GM19240 (cell line): ENCODE measurements at regions not wholly inside any gene's neighbourhood (a gene's known extent, or its start where the extent isn't known, plus 50 kb on each side); places are given as distances from the start of the nearest gene placed in this dataset.

Source experiments
- DNase-seq: peaks from one replicate; pipeline ENCODE4 v3.0.0; 2011; ENCODE audit warnings: low spot score; ENCODE audit not compliant: insufficient read length

GRCh38 chr9:20043461-20043860 is 254.6 kb upstream of the SLC24A2 start:
- no peak for DNase-seq

- DNase-seq, result no peak
Observed at GRCh38 chr9:20043035-20043434, 254.2 kb upstream of the SLC24A2 start.

- no peak for DNase-seq
Observed at GRCh38 chr9:20042128-20042711, 253.4 kb upstream of the SLC24A2 start.

- DNase-seq, result no peak
Observed at GRCh38 chr9:20041697-20042081, 252.9 kb upstream of the SLC24A2 start.

- DNase-seq, result no peak
Observed at GRCh38 chr9:20040991-20041696, 252.3 kb upstream of the SLC24A2 start.

GRCh38 chr9:20037699-20038098 is 248.9 kb upstream of the SLC24A2 start:
- DNase-seq, result no peak

- no peak for DNase-seq
Observed at GRCh38 chr9:20033511-20033910, 244.7 kb upstream of the SLC24A2 start.

- DNase-seq, result no peak
Observed at GRCh38 chr9:20032413-20033006, 243.7 kb upstream of the SLC24A2 start.

- no peak for DNase-seq
Observed at GRCh38 chr9:20031836-20032235, 243.0 kb upstream of the SLC24A2 start.

GRCh38 chr9:20030671-20031070 is 241.8 kb upstream of the SLC24A2 start:
- DNase-seq, result no peak

- no peak for DNase-seq
Observed at GRCh38 chr9:20030221-20030620, 241.4 kb upstream of the SLC24A2 start.

- no peak for DNase-seq
Observed at GRCh38 chr9:20028849-20029231, 240.0 kb upstream of the SLC24A2 start.

GRCh38 chr9:20028192-20028848 is 239.5 kb upstream of the SLC24A2 start:
- DNase-seq, result no peak

GRCh38 chr9:20023961-20024571 is 235.2 kb upstream of the SLC24A2 start:
- DNase-seq, result no peak

- no peak for DNase-seq
Observed at GRCh38 chr9:20023210-20023905, 234.5 kb upstream of the SLC24A2 start.

GRCh38 chr9:20022410-20022809 is 233.6 kb upstream of the SLC24A2 start:
- no peak for DNase-seq

- DNase-seq, result no peak
Observed at GRCh38 chr9:20016611-20017010, 227.8 kb upstream of the SLC24A2 start.

GRCh38 chr9:20015427-20015931 is 226.6 kb upstream of the SLC24A2 start:
- DNase-seq, result no peak

- DNase-seq, result no peak
Observed at GRCh38 chr9:20014168-20014567, 225.3 kb upstream of the SLC24A2 start.

- DNase-seq, result no peak
Observed at GRCh38 chr9:20012232-20012631, 223.4 kb upstream of the SLC24A2 start.

GRCh38 chr9:20009606-20010005 is 220.8 kb upstream of the SLC24A2 start:
- DNase-seq, result no peak
